DND-41 (cell line): ENCODE measurements at regions not wholly inside any gene's neighbourhood (a gene's known extent, or its start where the extent isn't known, plus 50 kb on each side); places are given as distances from the start of the nearest gene placed in this dataset.

Experiments used
- ATAC-seq: fragments of 200-7000 bp; cut with Tn5 transposase; 3 replicates; pipeline ENCODE4 v1.9.1; 2021; ENCODE audit warnings: low read depth; ENCODE audit not compliant: insufficient read depth
- DNase-seq: peaks from one replicate; pipeline ENCODE4 v3.0.0-alpha.2; 2020
- H2AFZ ChIP-seq: 2 replicates; pipeline ENCODE4 v1.6.0; 2012; ENCODE audit warnings: low read depth, low read length
- H3K27ac ChIP-seq: 2 replicates; pipeline ENCODE4 v1.5.1; 2012; ENCODE audit warnings: low read length, inconsistent platforms
- H3K27me3 ChIP-seq: fragments of 200-600 bp; sonication (generic); 2 replicates; pipeline ENCODE4 v1.6.0; 2012; ENCODE audit warnings: low read length, mild to moderate bottlenecking, inconsistent platforms; ENCODE audit not compliant: insufficient read depth, poor library complexity
- H3K36me3 ChIP-seq: 2 replicates; pipeline ENCODE4 v1.5.1; 2012; ENCODE audit warnings: low read length, inconsistent platforms; ENCODE audit not compliant: insufficient read depth
- H3K4me1 ChIP-seq: 2 replicates; pipeline ENCODE4 v1.5.1; 2012; ENCODE audit warnings: mild to moderate bottlenecking, low read length; ENCODE audit not compliant: insufficient read depth
- H3K4me2 ChIP-seq: 2 replicates; pipeline ENCODE4 v1.6.0; 2012; ENCODE audit warnings: mild to moderate bottlenecking, moderate library complexity, low read length, inconsistent platforms; ENCODE audit not compliant: insufficient read depth
- H3K4me3 ChIP-seq, 2 experiments: fragments of 200-600 bp in 1 of 2; shearing (Covaris generic) in 1 of 2; 2 replicates each; pipeline ENCODE4 v1.5.1; 2012 to 2016; ENCODE audit warnings: inconsistent platforms in 2 of 2, low read length in 2 of 2, mild to moderate bottlenecking in 2 of 2, low read depth in 1 of 2, moderate library complexity in 1 of 2
- H3K79me2 ChIP-seq: 2 replicates; pipeline ENCODE4 v1.6.0; 2012; ENCODE audit warnings: low read length, inconsistent platforms; ENCODE audit not compliant: insufficient read depth
- H3K9ac ChIP-seq: 2 replicates; pipeline ENCODE4 v1.6.0; 2012; ENCODE audit warnings: low read depth, mild to moderate bottlenecking, inconsistent platforms, low read length, moderate library complexity
- H3K9me3 ChIP-seq: 2 replicates; pipeline ENCODE4 v1.5.1; 2012; ENCODE audit warnings: low read length, moderate library complexity, mild to moderate bottlenecking, inconsistent platforms; ENCODE audit not compliant: insufficient read depth, severe bottlenecking
- H4K20me1 ChIP-seq: 2 replicates; pipeline ENCODE4 v1.6.0; 2012; ENCODE audit warnings: low read length; ENCODE audit not compliant: insufficient read depth
- EZH2 ChIP-seq: IDR thresholded peaks from 3 replicates; pipeline ENCODE4 v1.6.1; 2012; ENCODE audit warnings: borderline replicate concordance, low read depth, mild to moderate bottlenecking, moderate library complexity, low read length, inconsistent platforms; ENCODE audit not compliant: severe bottlenecking
- TF ChIP-seq, protein P1 (sequence below): IDR thresholded peaks from 2 replicates; pipeline ENCODE4 v1.5.1; 2012; ENCODE audit warnings: borderline replicate concordance, low read length, moderate library complexity, mild to moderate bottlenecking; ENCODE audit not compliant: poor library complexity, severe bottlenecking; ENCODE audit errors: extremely low read depth

GRCh38 chr11:91365986-91366585 lies 858.5 kb upstream of the FAT3 start:
- DNase-seq: no peak
- Histone ChIP-seq H3K9ac (no peak overlapping the region), H3K36me3 (no peaks in the 10 kb centered on the region), H3K9me3 (no peaks in the 10 kb centered on the region), H3K27ac (no peak overlapping the region), H3K4me3 (no peak overlapping the region), H3K4me2 (no peak overlapping the region), H3K27me3 (no peaks in the 10 kb centered on the region), H4K20me1 (no peaks in the 10 kb centered on the region), H3K4me1 (no peaks in the 10 kb centered on the region), H3K79me2 (no peaks in the 10 kb centered on the region), H2AFZ (no peak overlapping the region)
- no peak for TF ChIP-seq EZH2
- TF ChIP-seq, protein P1, sequence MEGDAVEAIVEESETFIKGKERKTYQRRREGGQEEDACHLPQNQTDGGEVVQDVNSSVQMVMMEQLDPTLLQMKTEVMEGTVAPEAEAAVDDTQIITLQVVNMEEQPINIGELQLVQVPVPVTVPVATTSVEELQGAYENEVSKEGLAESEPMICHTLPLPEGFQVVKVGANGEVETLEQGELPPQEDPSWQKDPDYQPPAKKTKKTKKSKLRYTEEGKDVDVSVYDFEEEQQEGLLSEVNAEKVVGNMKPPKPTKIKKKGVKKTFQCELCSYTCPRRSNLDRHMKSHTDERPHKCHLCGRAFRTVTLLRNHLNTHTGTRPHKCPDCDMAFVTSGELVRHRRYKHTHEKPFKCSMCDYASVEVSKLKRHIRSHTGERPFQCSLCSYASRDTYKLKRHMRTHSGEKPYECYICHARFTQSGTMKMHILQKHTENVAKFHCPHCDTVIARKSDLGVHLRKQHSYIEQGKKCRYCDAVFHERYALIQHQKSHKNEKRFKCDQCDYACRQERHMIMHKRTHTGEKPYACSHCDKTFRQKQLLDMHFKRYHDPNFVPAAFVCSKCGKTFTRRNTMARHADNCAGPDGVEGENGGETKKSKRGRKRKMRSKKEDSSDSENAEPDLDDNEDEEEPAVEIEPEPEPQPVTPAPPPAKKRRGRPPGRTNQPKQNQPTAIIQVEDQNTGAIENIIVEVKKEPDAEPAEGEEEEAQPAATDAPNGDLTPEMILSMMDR: no peak
- no peak for ATAC-seq

- DNase-seq (no peak), ATAC-seq (no peak)
- Histone ChIP-seq H3K79me2 (no peaks in the 10 kb centered on the region), H3K4me1 (no peaks in the 10 kb centered on the region), H3K9me3 (no peaks in the 10 kb centered on the region), H2AFZ (no peak overlapping the region), H3K9ac (no peak overlapping the region), H3K27me3 (no peaks in the 10 kb centered on the region), H3K4me2 (no peak overlapping the region), H3K27ac (no peak overlapping the region), H3K36me3 (no peaks in the 10 kb centered on the region), H3K4me3 (no peak overlapping the region), H4K20me1 (no peaks in the 10 kb centered on the region)
- TF ChIP-seq, protein P1: no peak
Observed at GRCh38 chr11:91350931-91351330, 873.7 kb upstream of the FAT3 start.

DNA sequence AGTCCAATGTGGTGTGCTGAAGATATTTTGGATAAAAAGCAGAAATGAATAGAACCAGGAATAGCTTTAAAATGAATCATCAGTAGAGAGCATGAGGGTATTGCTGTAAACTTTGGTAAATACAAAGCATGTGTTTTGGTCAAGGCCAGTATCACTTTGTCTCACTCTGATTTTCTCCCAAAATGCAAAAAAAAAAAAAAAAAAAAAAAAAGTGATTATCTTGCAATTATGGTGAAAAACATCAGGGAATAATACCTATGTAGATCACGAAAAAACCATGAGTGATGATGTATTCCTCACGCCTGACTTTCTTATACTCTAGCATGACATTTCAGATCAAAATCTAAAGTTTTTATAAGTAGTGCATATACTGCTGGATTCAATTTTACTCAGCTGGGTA lies 897.9 kb upstream of the FAT3 start:
- no peak overlapping the region for H3K4me3 ChIP-seq
- no peak overlapping the region for H2AFZ ChIP-seq
- no peak overlapping the region for H3K27ac ChIP-seq
- no peak for ATAC-seq
- no peaks in the 10 kb centered on the region for H3K4me1 ChIP-seq
- H3K27me3 ChIP-seq: no peaks in the 10 kb centered on the region
- DNase-seq: no peak
- H4K20me1 ChIP-seq: no peaks in the 10 kb centered on the region
- TF ChIP-seq EZH2: no peak
- TF ChIP-seq, protein P1: no peak
- no peaks in the 10 kb centered on the region for H3K36me3 ChIP-seq
- H3K4me2 ChIP-seq: no peak overlapping the region
- no peak overlapping the region for H3K9ac ChIP-seq
- no peaks in the 10 kb centered on the region for H3K9me3 ChIP-seq
- no peaks in the 10 kb centered on the region for H3K79me2 ChIP-seq

DNA sequence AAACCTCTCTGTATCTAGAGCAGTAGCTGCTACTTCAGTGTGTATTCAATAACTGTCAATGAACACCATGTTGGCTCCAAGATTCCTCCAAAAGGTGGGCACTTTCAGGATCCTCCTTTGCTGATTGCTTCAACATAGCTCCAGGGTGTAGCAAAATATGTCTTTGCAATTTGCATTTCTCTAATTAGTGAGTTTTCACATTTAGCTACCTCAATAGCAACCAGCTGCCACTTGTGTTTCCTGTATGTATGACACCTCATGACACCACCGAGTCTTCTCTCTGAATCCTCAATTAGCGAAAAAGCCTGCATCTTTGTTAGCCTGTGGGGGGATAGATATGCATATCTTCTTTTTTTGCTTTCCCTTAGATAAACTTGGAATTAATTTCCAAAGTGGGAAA lies 898.3 kb upstream of the FAT3 start:
- no peak overlapping the region for H3K4me2 ChIP-seq
- H3K27ac ChIP-seq: no peak overlapping the region
- no peaks in the 10 kb centered on the region for H3K27me3 ChIP-seq
- no peaks in the 10 kb centered on the region for H3K36me3 ChIP-seq
- no peaks in the 10 kb centered on the region for H4K20me1 ChIP-seq
- no peaks in the 10 kb centered on the region for H3K4me1 ChIP-seq
- H3K9ac ChIP-seq: no peak overlapping the region
- no peaks in the 10 kb centered on the region for H3K79me2 ChIP-seq
- TF ChIP-seq EZH2: no peak
- TF ChIP-seq, protein P1: no peak
- H2AFZ ChIP-seq: no peak overlapping the region
- DNase-seq: no peak
- ATAC-seq: no peak
- H3K4me3 ChIP-seq: no peak overlapping the region
- H3K9me3 ChIP-seq: no peaks in the 10 kb centered on the region
